HCT116 (cell line): ENCODE measurements at regions not wholly inside any gene's neighbourhood (a gene's known extent, or its start where the extent isn't known, plus 50 kb on each side); places are given as distances from the start of the nearest gene placed in this dataset.

Source experiments
- ATAC-seq: fragments of 200-7000 bp; cut with Tn5 transposase; 2 replicates; pipeline ENCODE4 v1.9.1; 2020; ENCODE audit warnings: mild to moderate bottlenecking, moderate library complexity
- BruUV-seq: library from RNA; stranded (reverse); fragments of 400-500 nt; replicated peaks from 2 replicates; lab custom pipeline; 2021; lab: Mats Ljungman, UMichigan
- CTCF ChIA-PET: fragments of 300-600 bp; sonication (Branson Sonifier 250); formaldehyde crosslinking; loops from one replicate; lab custom pipeline; 2021; ENCODE audit warnings: antibody characterized with exemption; lab: Charles Lee
- POLR2A ChIA-PET: fragments of 300-600, 350-600 bp; sonication (Branson Sonifier 250); formaldehyde crosslinking; loops from one replicate; lab custom pipeline; 2021; ENCODE audit warnings: antibody characterized with exemption; lab: Charles Lee
- RAD21 ChIA-PET, 2 experiments: fragments of 300-600 bp; sonication (Branson Sonifier 250); formaldehyde crosslinking; loops; one replicate each; lab custom pipeline; 2023; ENCODE audit warnings: low total read pairs in 2 of 2; ENCODE audit not compliant: uncharacterized antibody in 2 of 2, unreplicated experiment in 2 of 2, low non-redundant PET in 1 of 2; lab: Charles Lee
- DNase-seq: peaks from one replicate; pipeline ENCODE4 v3.0.0-alpha.2; 2010; ENCODE audit warnings: low read depth, low spot score
- H2AFZ ChIP-seq: fragments of 200-600 bp; shearing (Covaris generic), sonication (generic); 2 replicates; pipeline ENCODE4 v1.6.1; 2017; ENCODE audit warnings: low read depth, mixed run types, mixed read lengths, antibody characterized with exemption, low read length; ENCODE audit not compliant: poor library complexity, severe bottlenecking
- H3K27ac ChIP-seq: 2 replicates; pipeline ENCODE4 v1.5.1; 2012; ENCODE audit warnings: low read depth, low read length
- H3K27me3 ChIP-seq: fragments of 200-600 bp; sonication (generic); 2 replicates; pipeline ENCODE4 v1.6.1; 2016; ENCODE audit warnings: mixed run types, low read length, mixed read lengths; ENCODE audit not compliant: insufficient read depth
- H3K36me3 ChIP-seq, 2 experiments: fragments of 200-500 bp in 1 of 2; fragments of 200-600 bp in 1 of 2; sonication (Bioruptor generic) in 1 of 2; sonication (generic) in 1 of 2; 2 replicates each; pipeline versions ENCODE4 v1.5.1 to v1.6.1; 2014 to 2016; ENCODE audit warnings: low read length in 2 of 2, inconsistent platforms in 1 of 2, mixed read lengths in 1 of 2, mixed run types in 1 of 2; ENCODE audit not compliant: insufficient read depth in 2 of 2, control insufficient read depth in 1 of 2
- H3K4me1 ChIP-seq, 2 experiments: fragments of 200-600 bp in 1 of 2; sonication (generic) in 1 of 2; 2 replicates each; pipeline versions ENCODE4 v1.5.1 to v1.6.1; 2012 to 2017; ENCODE audit warnings: low read length in 2 of 2, inconsistent platforms in 1 of 2, mild to moderate bottlenecking in 1 of 2, mixed read lengths in 1 of 2, mixed run types in 1 of 2, moderate library complexity in 1 of 2; ENCODE audit not compliant: insufficient read depth in 2 of 2, control insufficient read depth in 1 of 2
- H3K4me2 ChIP-seq: fragments of 200-600 bp; sonication (generic); 2 replicates; pipeline ENCODE4 v1.6.1; 2017; ENCODE audit warnings: mixed run types, low read length, mixed read lengths
- H3K4me3 ChIP-seq, 2 experiments: fragments of 200-600 bp in 1 of 2; sonication (generic) in 1 of 2; replicated peaks in 1 of 2; 2 replicates each; pipeline ENCODE4 v1.5.1; 2011 to 2016; ENCODE audit warnings: low read length in 2 of 2, control low read depth in 1 of 2, low read depth in 1 of 2, mild to moderate bottlenecking in 1 of 2, mixed read lengths in 1 of 2, mixed run types in 1 of 2
- H3K79me2 ChIP-seq: fragments of 200-600 bp; sonication (generic); 2 replicates; pipeline ENCODE4 v1.6.1; 2017; ENCODE audit warnings: mild to moderate bottlenecking, mixed run types, low read length, moderate library complexity, mixed read lengths; ENCODE audit not compliant: insufficient read depth
- H3K9ac ChIP-seq: fragments of 200-600 bp; sonication (generic); 2 replicates; pipeline ENCODE4 v1.6.1; 2016; ENCODE audit warnings: low read length, mixed read lengths
- H3K9me2 ChIP-seq: fragments of 200-600 bp; sonication (generic), shearing (Covaris generic); 2 replicates; pipeline ENCODE4 v1.6.1; 2017; ENCODE audit warnings: mixed run types, mild to moderate bottlenecking, moderate library complexity; ENCODE audit not compliant: insufficient read depth
- H3K9me3 ChIP-seq, 2 experiments: fragments of 200-500 bp in 1 of 2; fragments of 200-600 bp in 1 of 2; sonication (Bioruptor generic) in 1 of 2; sonication (generic) in 1 of 2; 2 replicates each; pipeline ENCODE4 v1.6.1; 2014 to 2017; ENCODE audit warnings: low read length in 2 of 2, mixed read lengths in 2 of 2, inconsistent platforms in 1 of 2, low read depth in 1 of 2, mild to moderate bottlenecking in 1 of 2, mixed run types in 1 of 2, moderate library complexity in 1 of 2; ENCODE audit not compliant: control insufficient read depth in 1 of 2, insufficient read depth in 1 of 2
- H4K20me1 ChIP-seq: fragments of 200-600 bp; sonication (generic), shearing (Covaris generic); 2 replicates; pipeline ENCODE4 v1.6.1; 2017; ENCODE audit warnings: mixed run types, mild to moderate bottlenecking, moderate library complexity; ENCODE audit not compliant: insufficient read depth
- CBX3 ChIP-seq: IDR thresholded peaks from 2 replicates; pipeline ENCODE4 v1.6.1; 2012; ENCODE audit warnings: low read depth
- EZH2 ChIP-seq: fragments of 200-600 bp; sonication (generic); IDR thresholded peaks from 2 replicates; pipeline ENCODE4 v1.6.1; 2017; ENCODE audit warnings: antibody characterized with exemption, mixed run types
- EZH2phosphoT487 ChIP-seq: fragments of 200-600 bp; IDR thresholded peaks from 2 replicates; pipeline ENCODE4 v1.6.1; 2018; ENCODE audit warnings: antibody characterized with exemption, borderline replicate concordance
- JUND ChIP-seq: IDR thresholded peaks from 2 replicates; pipeline ENCODE4 v1.6.1; 2012
- POLR2AphosphoS5 ChIP-seq: IDR thresholded peaks from 2 replicates; pipeline ENCODE4 v1.6.1; 2011; ENCODE audit warnings: mild to moderate bottlenecking, low read depth, low read length, moderate library complexity
- REST ChIP-seq: IDR thresholded peaks from 2 replicates; pipeline ENCODE4 v1.6.1; 2012; ENCODE audit warnings: low read depth
- SIN3A ChIP-seq: IDR thresholded peaks from 2 replicates; pipeline ENCODE4 v1.6.1; 2012; ENCODE audit warnings: low read depth
- SP1 ChIP-seq: IDR thresholded peaks from 2 replicates; pipeline ENCODE4 v1.6.1; 2012; ENCODE audit warnings: low read depth
- TCF7L2 ChIP-seq: IDR thresholded peaks from 2 replicates; pipeline ENCODE4 v1.7.0; 2011; ENCODE audit warnings: borderline replicate concordance, inconsistent platforms; ENCODE audit not compliant: insufficient read depth, insufficient read length; ENCODE audit errors: extremely low read depth
- YY1 ChIP-seq: IDR thresholded peaks from 2 replicates; pipeline ENCODE4 v1.6.1; 2011; ENCODE audit warnings: low read length, low read depth, moderate library complexity, mild to moderate bottlenecking; ENCODE audit not compliant: insufficient replicate concordance; ENCODE audit errors: extremely low read depth
- ZFX ChIP-seq: fragments of 450-650 bp; IDR thresholded peaks from 2 replicates; pipeline ENCODE4 v1.6.1; 2017
- ZNF274 ChIP-seq: fragments of 200-500 bp; sonication (Bioruptor generic); IDR thresholded peaks from 2 replicates; pipeline ENCODE4 v1.6.1; 2014; ENCODE audit warnings: mild to moderate bottlenecking, low read depth, low read length, inconsistent platforms
- intact Hi-C: fragments of 100-400 bp; cut with micrococcal nuclease; formaldehyde crosslinking; loops from 2 replicates; pipeline ENCODE4 v1.10.0; 2022
- TF ChIP-seq, protein P1 (sequence below): IDR thresholded peaks from 2 replicates; pipeline ENCODE4 v1.6.1; 2012

DNA sequence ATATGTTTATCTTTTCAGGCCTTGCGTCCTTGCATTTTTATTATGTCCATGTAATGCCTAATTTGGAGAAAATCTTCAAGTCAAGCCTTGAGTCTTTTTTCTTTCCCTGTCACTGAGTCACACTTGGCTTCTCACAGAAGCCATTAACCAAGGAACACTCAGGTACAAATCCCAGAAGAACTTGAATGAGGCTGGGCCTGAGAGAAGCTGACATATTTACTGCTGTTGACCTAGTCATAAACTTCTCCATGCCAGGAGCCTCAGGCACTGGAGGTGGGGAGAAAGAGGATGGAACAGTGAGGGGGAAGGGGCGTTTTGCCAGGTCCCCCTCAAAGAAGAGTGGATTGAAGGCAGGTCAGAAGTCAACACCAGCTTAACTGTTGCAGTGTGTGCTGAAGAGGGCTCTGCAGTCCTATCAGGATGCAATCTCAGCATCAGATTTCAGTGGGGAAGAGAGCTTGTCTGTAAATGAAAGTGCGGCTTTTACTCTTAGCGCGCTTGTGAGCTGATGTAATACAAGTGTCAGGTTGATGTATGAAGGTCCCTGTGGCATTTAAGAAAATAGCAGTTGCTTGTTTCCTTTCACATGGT lies 526.0 kb downstream of the ETS1 start:
- POLR2A ChIA-PET = no interaction called here
- no TSS peak for BruUV-seq
- Histone ChIP-seq H3K4me3 (no peak overlapping the region), H4K20me1 (no peaks in the 10 kb centered on the region), H3K9me3 (no peaks in the 10 kb centered on the region), H2AFZ (no peak overlapping the region), H3K79me2 (no peaks in the 10 kb centered on the region), H3K27me3 (no peaks in the 10 kb centered on the region), H3K9ac (no peak overlapping the region), H3K4me2 (no peak overlapping the region), H3K36me3 (no peaks in the 10 kb centered on the region), H3K4me1 (no peaks in the 10 kb centered on the region), H3K27ac (no peak overlapping the region), H3K9me2 (no peaks in the 10 kb centered on the region)
- no peak for ATAC-seq
- intact Hi-C loops = no loop called here
- RAD21 ChIA-PET = no interaction called here
- DNase-seq = no peak
- no peak for TF ChIP-seq CBX3
- TF ChIP-seq EZH2phosphoT487 = no peak
- TF ChIP-seq, protein P1, sequence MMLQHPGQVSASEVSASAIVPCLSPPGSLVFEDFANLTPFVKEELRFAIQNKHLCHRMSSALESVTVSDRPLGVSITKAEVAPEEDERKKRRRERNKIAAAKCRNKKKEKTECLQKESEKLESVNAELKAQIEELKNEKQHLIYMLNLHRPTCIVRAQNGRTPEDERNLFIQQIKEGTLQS = no peak
- CTCF ChIA-PET = no interaction called here

DNA sequence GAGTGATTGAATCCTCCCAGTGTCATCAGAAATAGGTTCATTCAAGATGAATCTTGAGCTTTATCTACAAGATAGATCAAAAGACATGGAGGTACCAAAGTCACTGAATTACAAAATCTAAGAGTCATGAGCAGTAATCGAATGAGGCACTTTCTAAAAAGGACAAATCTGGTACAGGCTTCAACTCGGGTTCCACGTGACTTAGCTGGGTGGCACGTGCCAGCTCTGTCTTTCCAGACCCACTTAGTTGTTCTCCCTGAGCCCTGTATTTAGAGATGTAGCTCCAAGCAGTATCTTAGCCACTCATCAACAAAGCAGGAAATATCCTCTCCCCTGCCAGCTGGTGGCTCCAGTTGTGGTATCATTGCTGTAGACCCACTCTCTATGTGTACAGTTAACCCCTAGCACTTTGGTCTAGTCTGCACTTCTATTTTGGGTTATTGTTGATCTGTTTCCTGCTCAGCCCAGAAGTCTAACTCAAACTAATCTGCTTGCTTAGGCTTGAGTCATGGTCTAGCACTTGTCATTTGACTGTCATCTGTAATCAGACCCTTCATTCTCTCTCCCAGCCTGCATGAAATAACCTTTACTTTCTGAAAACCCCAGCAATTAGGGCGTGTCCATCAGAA lies 528.7 kb downstream of the ETS1 start:
- CTCF ChIA-PET = no interaction called here
- no peak overlapping the region for H3K27ac ChIP-seq

More for the DNA sequence above, 528.7 kb downstream of the ETS1 start:
- Histone ChIP-seq H3K4me1 (no peaks in the 10 kb centered on the region), H3K27me3 (no peaks in the 10 kb centered on the region), H3K36me3 (no peaks in the 10 kb centered on the region), H3K4me3 (no peak overlapping the region), H2AFZ (no peak overlapping the region), H3K4me2 (no peak overlapping the region), H3K9me2 (no peaks in the 10 kb centered on the region), H3K9me3 (no peaks in the 10 kb centered on the region), H3K9ac (no peak overlapping the region), H3K79me2 (no peaks in the 10 kb centered on the region), H4K20me1 (no peaks in the 10 kb centered on the region)
- ATAC-seq (no peak), DNase-seq (no peak)
- no TSS peak for BruUV-seq
- ChIA-PET RAD21 (no interaction called here), POLR2A (no interaction called here)
- intact Hi-C loops = no loop called here
- TF ChIP-seq JUND (no peak), YY1 (no peak), ZFX (no peak), SIN3A (no peak), POLR2AphosphoS5 (no peak), TCF7L2 (no peak), EZH2 (no peak), SP1 (no peak), CBX3 (no peak), REST (no peak), ZNF274 (no peak)
- TF ChIP-seq, protein P1 = no peak
- TF ChIP-seq, all 23 proteins: peak for 0
